ENCODE measurements at regions not wholly inside any gene's neighbourhood (a gene's known extent, or its start where the extent isn't known, plus 50 kb on each side); places are given as distances from the start of the nearest gene placed in this dataset.

DNA sequence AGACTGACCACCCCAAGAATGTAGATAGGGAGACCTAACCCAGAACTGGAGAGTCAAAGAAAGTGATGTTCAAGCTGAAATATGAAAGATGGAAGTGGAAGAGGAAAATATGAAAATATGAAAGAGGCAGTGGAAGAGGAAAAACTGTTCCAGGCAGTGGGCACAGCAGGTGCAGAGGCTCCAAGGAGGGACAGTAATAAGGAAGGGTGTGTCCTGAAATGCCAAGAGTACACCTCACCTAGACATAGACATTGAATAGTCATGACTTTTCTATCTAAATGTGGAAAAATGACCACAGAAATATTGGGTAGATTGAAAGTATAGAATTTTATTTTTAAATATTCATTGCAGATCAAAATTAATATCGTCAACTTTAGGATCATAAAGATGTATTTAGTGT is 161.7 kb upstream of the USP24 start:
- Mint-ChIP-seq H3K27me3 (peaks cover 4% of the 10 kb centered on the region), H3K4me3 (no peak overlapping the region), H3K27ac (no peak overlapping the region), H3K36me3 (no peaks in the 10 kb centered on the region), H3K9me3 (ENCODE audit: low read depth) (no peaks in the 10 kb centered on the region), H3K4me1 (ENCODE audit: low read depth) (peaks cover 2% of the 10 kb centered on the region)

DNA sequence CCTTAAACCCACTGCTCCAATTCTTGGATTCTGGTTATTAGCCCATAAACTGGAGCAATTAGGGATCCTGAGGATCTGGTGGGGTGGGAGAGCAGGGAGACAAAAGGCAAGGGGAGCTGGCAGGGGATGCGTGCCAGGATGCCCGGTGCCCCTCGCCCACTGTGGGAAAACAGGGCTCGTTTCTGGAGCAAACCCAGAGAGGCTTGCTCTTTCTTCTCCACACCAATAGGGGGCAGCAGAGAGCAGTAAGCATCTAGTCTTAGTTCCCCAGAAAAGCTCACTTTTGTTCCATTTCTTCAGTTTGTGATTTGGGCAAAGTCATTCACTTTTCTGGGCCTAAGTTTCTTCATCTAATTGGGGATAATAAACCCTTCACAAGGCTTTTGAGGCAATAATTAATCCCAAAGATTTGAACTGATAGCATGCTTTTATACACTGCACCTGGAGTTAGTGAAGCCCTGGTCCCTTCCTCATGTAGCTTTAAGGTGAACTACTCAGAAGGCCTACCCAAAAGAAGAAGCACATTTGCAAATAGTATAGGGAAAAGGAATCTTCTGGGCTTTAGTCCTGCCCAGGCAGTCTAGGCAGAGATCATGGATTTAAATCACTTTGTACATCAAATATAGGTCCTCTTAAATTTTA is 160.6 kb upstream of the USP24 start:
- Mint-ChIP-seq H3K4me1 (ENCODE audit: low read depth) (peaks cover 2% of the 10 kb centered on the region), H3K4me3 (no peak overlapping the region), H3K27me3 (peaks cover 3% of the 10 kb centered on the region), H3K9me3 (ENCODE audit: low read depth) (no peaks in the 10 kb centered on the region), H3K27ac (no peak overlapping the region), H3K36me3 (no peaks in the 10 kb centered on the region)

DNA sequence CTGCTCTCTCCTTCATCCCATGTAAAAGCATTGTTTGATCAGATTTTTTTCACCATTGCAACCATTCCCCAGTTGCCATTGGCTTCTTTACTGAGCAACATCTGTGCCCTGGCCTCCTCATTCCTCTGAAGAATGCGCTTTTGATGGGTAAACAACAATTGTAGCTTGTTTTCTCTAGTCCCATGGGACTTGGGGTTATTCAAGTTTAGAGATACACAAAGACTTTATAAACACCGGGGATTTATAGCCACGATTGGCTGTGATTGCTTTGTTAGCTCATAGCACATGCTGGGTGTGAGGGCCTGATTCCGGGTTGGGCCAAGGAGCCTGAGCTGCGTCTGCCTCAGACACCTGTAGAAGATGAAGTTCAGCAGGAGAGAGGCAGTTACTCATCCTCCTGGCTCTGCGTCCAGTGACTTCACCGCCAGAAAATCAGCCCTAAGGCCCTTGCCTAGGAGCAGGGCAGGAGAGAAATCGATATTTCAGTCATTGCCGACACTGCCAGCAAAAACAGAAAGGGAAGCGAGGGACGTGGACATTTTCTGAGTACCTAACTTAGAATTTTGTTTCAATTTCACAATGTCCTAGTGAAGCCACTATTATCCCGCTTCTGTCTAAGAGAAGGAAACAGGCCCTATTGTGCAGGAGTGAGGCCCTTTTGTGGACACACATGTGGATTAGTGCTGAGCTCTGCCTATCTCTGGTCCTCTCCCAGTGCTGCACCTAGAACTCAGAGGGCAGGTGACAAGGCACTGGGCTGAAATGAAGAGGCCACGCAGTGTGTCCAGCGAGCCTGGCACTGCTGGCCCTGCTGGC is 159.8 kb upstream of the USP24 start:
- no peak overlapping the region for H3K4me3 Mint-ChIP-seq
- peaks cover 2% of the 10 kb centered on the region for H3K4me1 Mint-ChIP-seq (ENCODE audit: low read depth)
- H3K27ac Mint-ChIP-seq, result no peak overlapping the region
- H3K36me3 Mint-ChIP-seq, result no peaks in the 10 kb centered on the region
- H3K9me3 Mint-ChIP-seq (ENCODE audit: low read depth), result no peaks in the 10 kb centered on the region
- H3K27me3 Mint-ChIP-seq, result peaks cover 5% of the 10 kb centered on the region

DNA sequence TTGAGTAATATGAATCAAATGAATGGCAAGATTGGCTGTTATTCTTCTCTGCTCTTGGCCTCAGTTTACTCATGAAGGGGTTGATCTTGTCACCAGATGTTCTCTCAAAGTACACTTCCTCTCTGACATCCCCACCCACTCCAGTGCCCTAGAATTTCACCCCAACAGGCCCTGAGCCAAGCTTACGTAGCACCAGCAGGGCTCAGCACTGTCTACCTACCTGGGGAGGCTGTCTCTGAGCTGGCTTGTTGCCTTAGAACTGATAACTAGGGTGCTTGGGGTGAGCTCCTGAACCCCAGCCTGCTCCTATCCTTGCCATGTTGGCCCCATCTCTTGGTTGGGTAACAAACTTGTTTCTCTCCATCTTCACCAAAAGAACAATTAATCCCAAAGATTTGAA is 159.1 kb upstream of the USP24 start:
- Mint-ChIP-seq H3K36me3 (no peaks in the 10 kb centered on the region), H3K4me1 (ENCODE audit: low read depth) (peaks cover 1% of the 10 kb centered on the region), H3K4me3 (no peak overlapping the region), H3K27me3 (peaks cover 8% of the 10 kb centered on the region), H3K9me3 (ENCODE audit: low read depth) (peaks cover 4% of the 10 kb centered on the region), H3K27ac (no peak overlapping the region)

DNA sequence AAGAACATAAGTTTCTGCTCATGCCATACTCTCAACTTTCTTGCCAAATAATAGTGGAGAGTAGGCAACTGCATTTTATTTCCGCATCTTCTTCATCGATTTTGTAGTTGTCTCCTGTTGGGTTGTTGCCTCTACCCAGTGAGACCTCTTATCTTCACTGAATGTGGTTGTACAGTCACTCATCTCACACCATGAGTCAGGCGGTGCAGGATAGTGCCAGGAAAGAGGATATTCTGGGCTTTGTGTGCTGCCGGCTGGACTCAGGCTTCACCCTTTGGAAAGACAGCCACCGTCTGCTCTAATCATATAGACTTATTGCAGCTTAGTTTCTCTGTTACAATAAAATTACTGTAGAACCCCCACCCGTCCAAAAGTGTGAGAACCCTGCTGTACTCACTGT is 154.3 kb upstream of the USP24 start:
- H3K27ac Mint-ChIP-seq, result no peak overlapping the region
- H3K36me3 Mint-ChIP-seq, result no peaks in the 10 kb centered on the region
- H3K9me3 Mint-ChIP-seq (ENCODE audit: low read depth), result peaks cover 4% of the 10 kb centered on the region
- H3K4me3 Mint-ChIP-seq, result no peak overlapping the region
- peaks cover 8% of the 10 kb centered on the region for H3K27me3 Mint-ChIP-seq
- no peaks in the 10 kb centered on the region for H3K4me1 Mint-ChIP-seq (ENCODE audit: low read depth)

DNA sequence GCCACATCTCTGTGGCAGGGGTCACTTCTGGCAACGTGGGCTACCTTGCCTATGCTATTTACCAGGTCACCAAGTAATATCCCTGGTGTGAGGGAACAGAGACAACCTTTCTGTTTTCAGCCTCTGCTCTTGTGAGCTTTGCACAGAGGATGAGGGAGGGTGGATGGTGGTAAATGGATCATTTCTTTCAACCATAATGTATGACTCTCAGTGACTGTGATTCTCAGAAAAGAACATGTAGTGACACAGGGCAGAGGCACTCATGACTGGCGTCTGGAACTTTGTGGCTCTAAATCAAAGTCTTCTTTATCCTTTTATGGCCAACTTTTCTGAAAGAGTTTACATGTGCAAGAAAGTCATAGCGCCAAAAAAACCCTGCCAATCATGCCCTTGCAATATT is 153.5 kb upstream of the USP24 start:
- no peaks in the 10 kb centered on the region for H3K4me1 Mint-ChIP-seq (ENCODE audit: low read depth)
- H3K4me3 Mint-ChIP-seq, result no peak overlapping the region
- peaks cover 8% of the 10 kb centered on the region for H3K27me3 Mint-ChIP-seq
- H3K36me3 Mint-ChIP-seq, result no peaks in the 10 kb centered on the region
- no peak overlapping the region for H3K27ac Mint-ChIP-seq
- H3K9me3 Mint-ChIP-seq (ENCODE audit: low read depth), result peaks cover 4% of the 10 kb centered on the region

DNA sequence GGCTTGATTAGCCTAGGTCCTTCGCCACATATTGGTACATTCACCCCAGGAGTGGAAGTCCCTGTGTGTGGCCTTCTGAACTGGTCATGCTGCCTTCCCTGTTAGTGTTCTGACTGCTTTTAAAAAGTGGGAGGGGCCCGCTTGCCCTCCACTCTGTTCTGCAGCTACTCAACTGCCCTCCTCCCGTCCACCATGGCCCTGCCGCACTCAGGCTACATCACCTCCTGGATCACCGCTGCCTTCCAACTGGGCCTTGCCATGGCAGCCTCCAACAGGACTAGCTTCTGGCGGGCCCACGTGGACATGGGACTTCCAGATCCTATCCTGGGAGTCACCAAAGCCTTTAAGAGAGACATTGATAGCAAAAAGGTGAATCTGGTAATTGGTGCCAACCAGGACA is 152.1 kb upstream of the USP24 start:
- Mint-ChIP-seq H3K4me3 (no peak overlapping the region), H3K27ac (no peak overlapping the region), H3K9me3 (ENCODE audit: low read depth) (peaks cover 4% of the 10 kb centered on the region), H3K4me1 (ENCODE audit: low read depth) (peaks cover 7% of the 10 kb centered on the region), H3K27me3 (peaks cover 8% of the 10 kb centered on the region), H3K36me3 (no peaks in the 10 kb centered on the region)

DNA sequence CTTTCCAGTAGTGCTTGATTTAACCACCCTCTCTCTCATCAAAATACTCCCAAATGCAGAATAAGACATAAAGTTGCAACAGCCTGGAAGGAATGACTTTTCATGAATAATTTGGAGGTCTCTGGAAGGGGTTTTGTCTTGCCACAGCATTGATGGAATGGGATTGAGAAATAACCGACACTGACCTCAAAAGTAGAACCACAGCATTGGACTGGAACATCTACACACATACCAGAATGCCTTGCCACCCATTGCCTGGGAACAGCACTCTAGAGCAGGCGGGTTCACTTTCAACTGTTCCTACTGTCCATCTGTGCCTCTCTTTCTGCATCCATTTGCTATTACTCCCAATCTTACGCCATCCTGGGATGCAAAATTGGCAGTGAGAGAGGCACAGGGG is 149.1 kb upstream of the USP24 start:
- peaks cover 7% of the 10 kb centered on the region for H3K4me1 Mint-ChIP-seq (ENCODE audit: low read depth)
- peaks cover 1% of the 10 kb centered on the region for H3K27me3 Mint-ChIP-seq
- H3K36me3 Mint-ChIP-seq, result no peaks in the 10 kb centered on the region
- no peak overlapping the region for H3K4me3 Mint-ChIP-seq
- no peak overlapping the region for H3K27ac Mint-ChIP-seq
- H3K9me3 Mint-ChIP-seq (ENCODE audit: low read depth), result no peaks in the 10 kb centered on the region

DNA sequence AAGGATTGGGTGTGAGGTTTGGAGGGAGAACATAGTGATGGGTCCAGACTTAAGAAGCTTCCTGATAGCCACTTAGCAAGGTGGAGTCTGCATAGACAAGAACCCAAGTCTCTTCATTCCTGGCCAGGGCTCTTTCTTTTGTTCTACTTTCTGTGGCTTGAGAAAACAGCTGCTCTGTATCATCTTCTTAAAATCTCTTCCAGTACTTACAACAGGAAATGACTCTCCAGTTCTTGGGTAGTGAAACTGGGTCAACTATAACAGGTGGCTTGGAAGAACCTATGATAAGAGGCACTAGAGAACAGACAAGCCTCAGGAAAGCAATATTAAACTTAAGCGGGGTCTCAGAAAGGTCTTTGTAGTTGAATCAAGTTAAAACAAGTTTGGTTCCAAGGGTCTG is 148.1 kb upstream of the USP24 start:
- H3K4me3 Mint-ChIP-seq, result no peak overlapping the region
- H3K27me3 Mint-ChIP-seq, result peaks cover 2% of the 10 kb centered on the region
- no peaks in the 10 kb centered on the region for H3K9me3 Mint-ChIP-seq (ENCODE audit: low read depth)
- H3K4me1 Mint-ChIP-seq (ENCODE audit: low read depth), result peaks cover 7% of the 10 kb centered on the region
- no peak overlapping the region for H3K27ac Mint-ChIP-seq
- no peaks in the 10 kb centered on the region for H3K36me3 Mint-ChIP-seq

DNA sequence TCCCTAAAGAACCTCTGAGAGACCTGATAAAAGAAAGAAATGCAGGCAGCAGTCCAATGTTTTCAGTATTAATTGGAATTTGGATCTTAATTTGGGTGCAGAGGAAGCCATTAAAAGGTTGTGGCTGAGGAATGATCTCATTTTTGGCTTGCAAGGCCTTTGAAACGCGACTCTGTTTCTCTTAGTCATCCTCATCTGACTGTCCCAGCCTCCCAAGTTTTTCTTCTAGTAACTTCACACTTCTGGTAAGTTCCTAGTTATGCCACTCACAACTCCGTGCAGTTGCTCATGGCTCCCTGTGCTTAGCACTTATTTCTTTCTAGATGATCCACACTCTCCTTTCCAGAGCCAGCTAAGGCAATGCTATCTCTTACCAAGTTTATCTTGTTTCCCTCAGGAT is 147.4 kb upstream of the USP24 start:
- no peak overlapping the region for H3K4me3 Mint-ChIP-seq
- no peaks in the 10 kb centered on the region for H3K9me3 Mint-ChIP-seq (ENCODE audit: low read depth)
- H3K4me1 Mint-ChIP-seq (ENCODE audit: low read depth), result peaks cover 7% of the 10 kb centered on the region
- no peaks in the 10 kb centered on the region for H3K36me3 Mint-ChIP-seq
- H3K27me3 Mint-ChIP-seq, result peaks cover 5% of the 10 kb centered on the region
- no peak overlapping the region for H3K27ac Mint-ChIP-seq

DNA sequence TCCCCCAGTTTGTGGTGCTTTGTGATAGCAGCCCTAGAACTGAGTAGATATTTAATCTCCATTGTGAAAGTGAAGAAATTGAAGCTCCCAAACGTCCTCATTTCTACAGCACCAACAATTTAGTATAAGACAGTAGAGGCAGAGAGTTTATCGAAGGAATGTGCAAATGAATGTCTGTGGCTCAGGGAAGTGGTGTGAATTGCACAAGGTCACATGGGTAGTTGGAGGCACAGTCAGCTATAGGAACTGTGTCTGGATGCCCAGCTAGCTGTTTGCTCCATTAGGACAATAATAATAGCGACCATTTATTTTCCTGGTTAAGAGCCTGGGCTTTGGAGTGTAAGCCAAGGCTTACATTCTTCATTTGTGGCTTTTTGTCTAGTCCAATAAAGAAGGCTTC is 144.4 kb upstream of the USP24 start:
- peaks cover 6% of the 10 kb centered on the region for H3K27me3 Mint-ChIP-seq
- H3K4me1 Mint-ChIP-seq (ENCODE audit: low read depth), result peaks cover 7% of the 10 kb centered on the region
- H3K9me3 Mint-ChIP-seq (ENCODE audit: low read depth), result no peaks in the 10 kb centered on the region
- no peak overlapping the region for H3K4me3 Mint-ChIP-seq
- H3K36me3 Mint-ChIP-seq, result no peaks in the 10 kb centered on the region
- no peak overlapping the region for H3K27ac Mint-ChIP-seq

DNA sequence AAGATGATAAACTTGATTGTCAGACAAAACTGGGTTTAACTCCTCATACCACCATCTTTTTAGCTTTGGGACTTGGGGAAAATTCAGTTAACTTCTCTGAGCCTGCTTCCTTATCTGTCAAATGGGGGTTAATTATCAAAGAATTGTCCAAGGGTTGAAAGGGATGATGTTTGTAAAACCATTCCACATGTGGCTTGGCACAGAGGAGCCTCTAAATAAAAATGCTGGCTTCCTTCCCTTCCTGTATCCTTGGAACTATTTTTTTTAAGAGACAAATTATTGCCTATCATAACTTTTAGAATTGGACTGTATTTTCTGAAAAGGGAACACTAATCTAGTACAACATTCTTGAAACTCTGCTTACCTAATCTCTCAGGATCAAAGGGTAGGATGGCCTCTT is 143.4 kb upstream of the USP24 start:
- no peaks in the 10 kb centered on the region for H3K36me3 Mint-ChIP-seq
- no peak overlapping the region for H3K27ac Mint-ChIP-seq
- H3K9me3 Mint-ChIP-seq (ENCODE audit: low read depth), result no peaks in the 10 kb centered on the region
- peaks cover 6% of the 10 kb centered on the region for H3K27me3 Mint-ChIP-seq
- H3K4me3 Mint-ChIP-seq, result no peak overlapping the region
- H3K4me1 Mint-ChIP-seq (ENCODE audit: low read depth), result peaks cover 7% of the 10 kb centered on the region

DNA sequence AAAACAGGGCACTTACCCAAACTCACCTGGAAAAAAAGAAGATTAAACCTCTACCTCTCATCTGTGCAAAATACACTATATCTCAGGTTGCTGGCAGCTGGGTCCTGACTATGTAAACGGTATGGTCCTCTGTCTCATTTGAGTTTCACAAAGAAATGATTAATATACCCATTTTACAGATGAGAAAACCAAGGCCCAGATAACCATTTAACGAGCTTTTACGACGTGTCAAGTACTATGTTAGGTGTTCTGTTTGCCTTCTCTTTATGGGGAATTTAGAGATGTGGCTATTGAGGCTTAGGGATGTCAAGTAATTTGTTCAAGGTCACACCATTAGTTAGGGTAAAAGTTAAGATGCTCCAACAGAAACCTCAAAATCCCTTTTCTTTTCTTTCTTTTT is 140.4 kb upstream of the USP24 start:
- Mint-ChIP-seq H3K27me3 (peaks cover 5% of the 10 kb centered on the region), H3K9me3 (ENCODE audit: low read depth) (no peaks in the 10 kb centered on the region), H3K27ac (no peak overlapping the region), H3K4me1 (ENCODE audit: low read depth) (no peaks in the 10 kb centered on the region), H3K4me3 (no peak overlapping the region), H3K36me3 (no peaks in the 10 kb centered on the region)

DNA sequence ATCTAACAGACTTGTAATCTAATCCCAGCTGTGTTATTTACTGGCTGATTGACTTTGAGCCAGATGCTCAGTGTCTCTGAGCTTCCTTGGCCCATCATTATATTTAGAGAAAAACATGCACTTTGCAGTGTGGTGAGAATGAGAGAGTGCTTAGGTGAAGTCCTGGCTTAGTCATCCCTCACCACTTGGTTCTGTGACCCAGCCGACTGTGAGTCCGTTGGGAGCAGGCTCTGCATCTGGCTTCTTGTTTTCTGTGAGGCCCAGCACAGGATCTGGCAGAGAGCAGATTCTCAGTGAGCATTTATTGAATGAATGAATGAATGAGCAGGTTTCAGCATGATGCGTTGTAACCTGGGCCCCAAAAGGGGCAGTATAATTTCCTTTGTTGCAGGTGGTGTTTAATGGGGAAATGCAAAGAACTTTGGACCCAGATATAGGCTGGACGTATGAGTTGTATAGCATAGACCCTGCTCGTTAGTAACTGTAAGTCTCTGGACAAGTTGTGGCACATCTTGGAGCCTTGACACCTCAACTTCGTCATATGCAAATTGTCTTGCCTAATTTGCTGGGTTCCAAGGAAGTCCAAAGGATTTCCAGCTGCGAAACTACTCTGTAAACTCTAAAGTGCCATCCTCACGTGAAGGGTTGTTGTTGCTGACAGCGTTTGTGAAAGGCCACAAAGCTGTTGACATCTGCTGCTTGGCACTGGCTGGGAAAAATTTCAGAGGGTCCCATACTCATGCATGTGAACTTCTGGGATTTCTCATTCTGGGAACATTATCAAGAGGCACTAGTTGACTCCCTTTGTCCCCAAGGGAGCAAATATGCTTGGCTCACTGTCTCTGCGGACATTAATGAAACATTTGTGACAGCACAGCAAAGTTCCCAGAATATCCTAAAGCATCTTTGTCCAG is 138.8 kb upstream of the USP24 start:
- Mint-ChIP-seq H3K4me3 (no peak overlapping the region), H3K36me3 (no peaks in the 10 kb centered on the region), H3K27me3 (peaks cover 7% of the 10 kb centered on the region), H3K9me3 (ENCODE audit: low read depth) (no peaks in the 10 kb centered on the region), H3K4me1 (ENCODE audit: low read depth) (no peaks in the 10 kb centered on the region), H3K27ac (no peak overlapping the region)

DNA sequence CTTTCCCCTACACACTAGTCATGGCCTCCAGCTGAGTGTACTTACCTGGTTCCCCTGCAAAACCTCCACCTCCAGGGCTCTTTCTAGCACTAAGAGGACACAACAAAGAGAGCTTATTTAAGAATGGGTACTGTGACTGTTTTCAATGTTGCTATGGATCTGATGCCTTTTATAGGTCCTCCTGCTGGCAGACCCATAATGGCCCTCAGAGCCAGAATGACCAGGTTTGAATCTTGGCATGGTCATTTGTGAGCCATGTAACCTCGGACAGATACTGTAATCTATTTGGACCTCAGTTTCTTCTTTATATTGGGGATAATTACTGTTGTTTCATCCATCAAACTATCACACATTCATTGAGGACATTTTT is 137.6 kb upstream of the USP24 start:
- no peaks in the 10 kb centered on the region for H3K4me1 Mint-ChIP-seq (ENCODE audit: low read depth)
- H3K4me3 Mint-ChIP-seq, result no peak overlapping the region
- peaks cover 3% of the 10 kb centered on the region for H3K27me3 Mint-ChIP-seq
- no peaks in the 10 kb centered on the region for H3K9me3 Mint-ChIP-seq (ENCODE audit: low read depth)
- no peaks in the 10 kb centered on the region for H3K36me3 Mint-ChIP-seq
- no peak overlapping the region for H3K27ac Mint-ChIP-seq

All from activated naive CD8-positive, alpha-beta T cell (primary cell).